Lower lobe of right lung (tissue), 2 donors: ENCODE measurements at regions not wholly inside any gene's neighbourhood (a gene's known extent, or its start where the extent isn't known, plus 50 kb on each side); places are given as distances from the start of the nearest gene placed in this dataset.
"Not testable (repeated sequence)": the region's sequence is repeated elsewhere in the genome, so short reads cannot be mapped to it uniquely, and the experiment has no call there.

Experiments
- ATAC-seq, 2 donors: fragments of 200-7000 bp; cut with Tn5 transposase; one replicate each; pipeline ENCODE4 v1.9.1; 2020 to 2022; ENCODE audit warnings: mild to moderate bottlenecking in 2 of 2, moderate library complexity in 2 of 2
- DNase-seq: peaks from one replicate; pipeline ENCODE4 v3.0.0-alpha.2; 2020
- H3K27ac ChIP-seq: fragments of 200-600 bp; one replicate; pipeline ENCODE4 v1.8.0; 2022
- H3K27me3 ChIP-seq: fragments of 200-600 bp; one replicate; pipeline ENCODE4 v1.8.0; 2022; ENCODE audit warnings: low read depth
- H3K36me3 ChIP-seq: fragments of 200-600 bp; one replicate; pipeline ENCODE4 v1.8.0; 2022; ENCODE audit warnings: mild to moderate bottlenecking
- H3K4me1 ChIP-seq: fragments of 200-600 bp; one replicate; pipeline ENCODE4 v1.8.0; 2022
- H3K4me3 ChIP-seq: fragments of 200-600 bp; one replicate; pipeline ENCODE4 v1.8.0; 2022; ENCODE audit warnings: mild to moderate bottlenecking
- H3K9me3 ChIP-seq: fragments of 200-600 bp; one replicate; pipeline ENCODE4 v1.8.0; 2022
- intact Hi-C: fragments of 100-400 bp; cut with DNase I; formaldehyde crosslinking; loops from one replicate; pipeline ENCODE4 v1.11.0; 2022
- donor health status: DM: no; HTN: yes; CAD: no; lungs with severe emphysema.

GRCh38 chr16:31975826-31976419 lies 102.3 kb downstream of the ZNF267 start:
- intact Hi-C loops, H3K4me3 ChIP-seq, ATAC-seq, H3K27me3 ChIP-seq, H3K9me3 ChIP-seq, H3K4me1 ChIP-seq, DNase-seq, H3K27ac ChIP-seq, H3K36me3 ChIP-seq: not testable (repeated sequence)

DNA sequence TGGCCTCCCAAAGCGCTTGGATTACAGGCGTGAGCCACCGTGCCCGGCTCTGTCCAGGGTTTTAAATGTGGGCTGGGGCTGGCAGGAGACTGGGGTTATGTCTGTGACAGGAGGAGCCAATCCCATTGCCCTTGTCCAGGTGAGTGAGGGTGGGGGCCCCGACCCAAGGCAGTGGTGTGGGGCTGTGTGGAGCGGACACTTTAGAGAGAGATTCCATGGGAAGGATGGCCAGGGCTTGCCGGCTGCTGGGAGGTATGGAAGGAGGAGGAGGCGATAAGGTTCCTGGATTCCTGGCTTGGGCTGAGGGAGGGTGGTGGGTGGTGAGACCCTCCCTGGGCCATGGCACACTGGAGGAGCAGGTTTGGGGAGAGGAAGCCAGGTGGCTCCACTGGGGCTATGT lies 104.9 kb downstream of the ZNF267 start:
- ATAC-seq, intact Hi-C loops, H3K36me3 ChIP-seq, H3K27ac ChIP-seq, H3K9me3 ChIP-seq, H3K4me1 ChIP-seq, H3K27me3 ChIP-seq, H3K4me3 ChIP-seq, DNase-seq: not testable (repeated sequence)

GRCh38 chr16:31981739-31982138 lies 108.1 kb downstream of the ZNF267 start:
- H3K36me3 ChIP-seq, H3K27ac ChIP-seq, H3K9me3 ChIP-seq, H3K4me3 ChIP-seq, intact Hi-C loops, DNase-seq, H3K27me3 ChIP-seq, ATAC-seq, H3K4me1 ChIP-seq: not testable (repeated sequence)

- ATAC-seq, H3K9me3 ChIP-seq, H3K4me1 ChIP-seq, H3K36me3 ChIP-seq, H3K27ac ChIP-seq, H3K27me3 ChIP-seq, H3K4me3 ChIP-seq, intact Hi-C loops, DNase-seq: not testable (repeated sequence)
These were observed 109.4 kb downstream of the ZNF267 start for GRCh38 chr16:31982986-31983385.

GRCh38 chr16:31983666-31984065 lies 110.1 kb downstream of the ZNF267 start:
- H3K4me3 ChIP-seq, DNase-seq, H3K27me3 ChIP-seq, H3K27ac ChIP-seq, H3K36me3 ChIP-seq, H3K4me1 ChIP-seq, intact Hi-C loops, ATAC-seq, H3K9me3 ChIP-seq: not testable (repeated sequence)

- H3K4me1 ChIP-seq, intact Hi-C loops, ATAC-seq, H3K27me3 ChIP-seq, H3K27ac ChIP-seq, H3K36me3 ChIP-seq, H3K9me3 ChIP-seq, H3K4me3 ChIP-seq, DNase-seq: not testable (repeated sequence)
These were observed 113.3 kb downstream of the ZNF267 start for GRCh38 chr16:31986895-31987294.

DNA sequence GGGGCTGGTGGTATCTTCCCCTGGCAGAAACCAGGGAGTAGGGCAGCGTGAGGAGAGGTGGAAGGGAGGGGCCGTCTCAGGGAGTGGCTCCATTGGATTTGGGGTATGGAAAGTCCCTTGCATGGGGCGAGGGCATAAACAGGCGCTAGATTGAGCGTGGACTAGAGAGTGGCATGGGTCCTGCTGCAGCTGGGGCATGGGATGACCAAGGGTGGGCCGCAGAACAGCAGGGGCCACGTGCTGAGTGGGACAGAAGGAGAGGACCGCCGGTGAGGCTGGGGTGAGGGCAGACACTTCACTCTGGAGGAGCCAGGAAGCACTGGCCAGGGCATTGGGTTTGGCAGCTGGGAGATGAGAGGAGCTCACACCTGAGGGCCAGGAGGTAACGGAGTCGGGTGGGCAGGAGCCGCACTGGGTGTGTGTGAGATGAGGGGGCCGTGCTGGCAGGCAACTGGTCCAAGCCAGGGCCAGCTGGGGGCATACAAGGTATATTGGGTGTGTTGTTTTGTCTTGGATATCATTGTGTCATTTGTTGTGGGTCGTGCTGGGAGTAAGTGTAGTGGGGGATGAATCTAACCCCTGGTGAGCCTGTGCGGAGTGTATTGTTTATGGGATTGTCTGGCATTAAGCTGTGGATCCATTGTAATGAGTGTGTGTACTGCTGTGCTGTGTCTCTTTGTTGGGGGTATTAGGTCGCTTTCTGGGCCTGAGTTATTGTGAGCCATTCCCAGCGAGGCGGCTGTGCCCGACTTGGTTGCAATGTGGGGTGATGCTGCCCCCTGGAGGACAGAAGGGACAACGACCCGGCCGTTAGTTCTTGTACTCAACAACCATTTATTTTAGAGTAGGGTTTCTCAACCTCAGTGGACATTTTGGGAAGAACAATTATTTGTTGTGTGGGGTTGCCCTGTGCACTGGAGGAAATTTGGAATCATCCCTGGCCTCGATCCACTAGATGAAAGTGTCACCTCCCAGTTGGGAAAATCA lies 115.3 kb downstream of the ZNF267 start:
- H3K27ac ChIP-seq, H3K27me3 ChIP-seq, H3K36me3 ChIP-seq, DNase-seq, H3K4me1 ChIP-seq, H3K9me3 ChIP-seq, intact Hi-C loops, H3K4me3 ChIP-seq: not testable (repeated sequence)
- ATAC-seq = peak; percentile 62 to 68

- H3K36me3 ChIP-seq, ATAC-seq, H3K4me1 ChIP-seq, H3K27ac ChIP-seq, H3K4me3 ChIP-seq, H3K27me3 ChIP-seq, DNase-seq, H3K9me3 ChIP-seq, intact Hi-C loops: not testable (repeated sequence)
These were observed 116.7 kb downstream of the ZNF267 start for GRCh38 chr16:31990261-31990660.

- ATAC-seq, H3K36me3 ChIP-seq, H3K4me3 ChIP-seq, H3K27me3 ChIP-seq, H3K27ac ChIP-seq, H3K9me3 ChIP-seq, H3K4me1 ChIP-seq, intact Hi-C loops, DNase-seq: not testable (repeated sequence)
These were observed 117.4 kb downstream of the ZNF267 start for GRCh38 chr16:31990980-31991379.

GRCh38 chr16:31996325-31996724 lies 122.7 kb downstream of the ZNF267 start:
- H3K36me3 ChIP-seq, H3K9me3 ChIP-seq, H3K27ac ChIP-seq, ATAC-seq, H3K27me3 ChIP-seq, H3K4me3 ChIP-seq, intact Hi-C loops, H3K4me1 ChIP-seq, DNase-seq: not testable (repeated sequence)

- H3K4me3 ChIP-seq, intact Hi-C loops, H3K4me1 ChIP-seq, H3K9me3 ChIP-seq, DNase-seq, H3K27ac ChIP-seq, H3K27me3 ChIP-seq, H3K36me3 ChIP-seq, ATAC-seq: not testable (repeated sequence)
These were observed 128.9 kb downstream of the ZNF267 start for GRCh38 chr16:32002496-32002895.

GRCh38 chr16:32003819-32004218 lies 130.2 kb downstream of the ZNF267 start:
- H3K27me3 ChIP-seq, H3K27ac ChIP-seq, H3K9me3 ChIP-seq, DNase-seq, intact Hi-C loops, H3K36me3 ChIP-seq, H3K4me3 ChIP-seq, ATAC-seq, H3K4me1 ChIP-seq: not testable (repeated sequence)

DNA sequence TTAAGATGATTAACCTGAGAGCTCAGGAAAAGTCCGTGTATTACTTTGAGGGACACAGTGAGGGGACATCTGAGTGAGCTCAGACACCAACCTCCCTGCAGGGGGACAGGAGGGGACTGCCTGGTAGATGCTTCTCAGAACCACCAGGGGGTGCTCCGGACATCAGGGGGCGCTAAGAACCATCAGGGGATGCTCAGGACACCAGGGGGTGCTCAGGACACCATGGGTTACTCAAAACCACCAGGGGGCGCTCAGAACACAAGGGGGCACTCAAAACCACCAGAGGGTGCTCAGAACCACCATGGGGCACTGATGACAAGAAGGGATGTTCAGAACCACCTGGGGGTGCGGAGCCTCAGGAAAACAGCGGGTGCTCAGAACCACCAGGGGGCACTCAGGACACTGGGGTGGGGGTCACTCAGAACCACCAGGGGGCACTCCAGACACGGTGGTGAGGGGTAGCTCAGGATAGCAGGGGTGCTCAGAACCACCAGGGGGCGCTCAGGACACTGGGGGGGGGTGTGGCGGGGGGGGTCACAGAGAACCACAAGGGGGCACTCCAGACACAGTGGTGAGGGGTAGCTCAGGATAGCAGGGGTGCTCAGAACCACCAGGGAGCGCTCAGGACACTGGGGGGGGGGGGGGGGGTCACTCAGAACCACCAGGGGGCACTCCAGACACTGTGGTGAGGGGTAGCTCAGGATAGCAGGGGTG lies 165.3 kb downstream of the ZNF267 start:
- H3K36me3 ChIP-seq, H3K4me1 ChIP-seq, H3K4me3 ChIP-seq, ATAC-seq, intact Hi-C loops, DNase-seq, H3K27me3 ChIP-seq, H3K9me3 ChIP-seq, H3K27ac ChIP-seq: not testable (repeated sequence)
